CD14-positive monocyte (primary cell): ENCODE measurements at regions not wholly inside any gene's neighbourhood (a gene's known extent, or its start where the extent isn't known, plus 50 kb on each side); places are given as distances from the start of the nearest gene placed in this dataset.

ENCODE experiments used
- DNase-seq, 3 donors: peaks; one replicate each; pipeline ENCODE4 v3.0.0-alpha.2; 2011 to 2022
- H2AFZ ChIP-seq: 2 replicates; pipeline ENCODE4 v1.6.0; 2012; ENCODE audit warnings: mild to moderate bottlenecking, low read depth, low read length, inconsistent platforms; ENCODE audit not compliant: insufficient read depth, poor library complexity, severe bottlenecking
- H3K27ac ChIP-seq, 2 donors: 1 replicate in 1 of 2; 2 replicates in 1 of 2; pipeline ENCODE4 v1.5.1; 2012 to 2013; ENCODE audit warnings: low read length in 2 of 2, control low read depth in 1 of 2, inconsistent platforms in 1 of 2, low read depth in 1 of 2, mild to moderate bottlenecking in 1 of 2
- H3K27me3 ChIP-seq, 2 donors: one replicate each; pipeline versions ENCODE4 v1.6.0 to v1.6.1; 2011 to 2013; ENCODE audit warnings: low read length in 2 of 2; ENCODE audit not compliant: control insufficient read depth in 2 of 2, insufficient read depth in 2 of 2
- H3K36me3 ChIP-seq, 2 donors: replicated peaks in 1 of 2; 1 replicate in 1 of 2; 2 replicates in 1 of 2; pipeline versions ENCODE4 v1.5.1 to v1.6.1; 2012 to 2013; ENCODE audit warnings: low read length in 2 of 2, control low read depth in 1 of 2, inconsistent platforms in 1 of 2, mild to moderate bottlenecking in 1 of 2; ENCODE audit not compliant: insufficient read depth in 2 of 2, control insufficient read depth in 1 of 2
- H3K4me1 ChIP-seq, 2 donors: 1 replicate in 1 of 2; 2 replicates in 1 of 2; pipeline versions ENCODE4 v1.5.1 to v1.6.1; 2012 to 2013; ENCODE audit warnings: low read length in 2 of 2, control low read depth in 1 of 2, inconsistent platforms in 1 of 2, mild to moderate bottlenecking in 1 of 2, moderate library complexity in 1 of 2; ENCODE audit not compliant: insufficient read depth in 2 of 2, control insufficient read depth in 1 of 2
- H3K4me2 ChIP-seq: replicated peaks from 2 replicates; pipeline ENCODE3; 2012; ENCODE audit warnings: low read length, moderate library complexity, mild to moderate bottlenecking; ENCODE audit not compliant: poor library complexity, severe bottlenecking; ENCODE audit errors: extremely low read depth
- H3K4me3 ChIP-seq, 3 experiments: fragments of 200-600 bp in 1 of 3; sonication (generic) in 1 of 3; replicated peaks in 1 of 3; 1 replicate in 2 of 3; 2 replicates in 1 of 3; pipeline ENCODE4 v1.5.1; 2011 to 2013; ENCODE audit warnings: low read length in 3 of 3, mild to moderate bottlenecking in 3 of 3, control low read depth in 2 of 3, low read depth in 2 of 3, inconsistent platforms in 1 of 3, moderate library complexity in 1 of 3
- H3K79me2 ChIP-seq: 2 replicates; pipeline ENCODE4 v1.6.0; 2012; ENCODE audit warnings: mild to moderate bottlenecking, control low read depth, inconsistent platforms, low read length, moderate library complexity; ENCODE audit not compliant: insufficient read depth
- H3K9ac ChIP-seq: 2 replicates; pipeline ENCODE4 v1.6.0; 2017; ENCODE audit warnings: low read length, mild to moderate bottlenecking; ENCODE audit not compliant: insufficient read depth, poor library complexity, severe bottlenecking
- H3K9me3 ChIP-seq, 2 donors: replicated peaks in 1 of 2; 1 replicate in 1 of 2; 2 replicates in 1 of 2; pipeline versions ENCODE4 v1.5.1 to v1.6.1; 2012 to 2013; ENCODE audit warnings: low read length in 2 of 2, control low read depth in 1 of 2; ENCODE audit not compliant: control insufficient read depth in 1 of 2, insufficient read depth in 1 of 2
- H4K20me1 ChIP-seq: 2 replicates; pipeline ENCODE4 v1.6.0; 2012; ENCODE audit warnings: mild to moderate bottlenecking, low read length, control low read depth, moderate library complexity; ENCODE audit not compliant: insufficient read depth
- H3K27ac Mint-ChIP-seq, 7 donors: one replicate each; pipeline ENCODE4 v1.8.0; 2020; ENCODE audit warnings: mild to moderate bottlenecking in 7 of 7, mixed read lengths in 7 of 7, moderate library complexity in 6 of 7, inconsistent platforms in 2 of 7
- H3K27me3 Mint-ChIP-seq, 3 donors: one replicate each; pipeline ENCODE4 v1.8.0; 2021 to 2022; ENCODE audit warnings: low read depth in 3 of 3, mild to moderate bottlenecking in 3 of 3, mixed read lengths in 3 of 3, moderate library complexity in 3 of 3, inconsistent platforms in 1 of 3
- H3K36me3 Mint-ChIP-seq, 2 donors: one replicate each; pipeline ENCODE4 v1.8.0; 2020; ENCODE audit warnings: mixed read lengths in 2 of 2, inconsistent platforms in 1 of 2, mild to moderate bottlenecking in 1 of 2
- H3K4me1 Mint-ChIP-seq: one replicate; pipeline ENCODE4 v1.8.0; 2020; ENCODE audit warnings: mild to moderate bottlenecking, mixed read lengths
- H3K4me3 Mint-ChIP-seq, 2 donors: one replicate each; pipeline ENCODE4 v1.8.0; 2020; ENCODE audit warnings: mild to moderate bottlenecking in 2 of 2, mixed read lengths in 2 of 2, moderate library complexity in 1 of 2
- H3K9me3 Mint-ChIP-seq, 7 donors: one replicate each; pipeline ENCODE4 v1.8.0; 2020 to 2022; ENCODE audit warnings: mixed read lengths in 7 of 7, mild to moderate bottlenecking in 6 of 7, moderate library complexity in 6 of 7, inconsistent platforms in 2 of 7
- WGBS: methylation state at CpG from one replicate; pipeline ENCODE4 v1.1.5; 2013; ENCODE audit warnings: missing lambda C conversion rate; ENCODE audit not compliant: insufficient coverage; 5-methylcytosine and 5-hydroxymethylcytosine counted together
- intact Hi-C, 2 donors: fragments of 100-400 bp; cut with micrococcal nuclease; formaldehyde crosslinking; loops; one replicate each; pipeline versions ENCODE4 v1.15.0 to v1.15.1; 2023
- TF ChIP-seq, protein P1 (sequence below): fragments of 200-600 bp; IDR thresholded peaks from one replicate; pipeline ENCODE4 v1.8.0; 2022; ENCODE audit warnings: antibody characterized with exemption, mild to moderate bottlenecking

DNA sequence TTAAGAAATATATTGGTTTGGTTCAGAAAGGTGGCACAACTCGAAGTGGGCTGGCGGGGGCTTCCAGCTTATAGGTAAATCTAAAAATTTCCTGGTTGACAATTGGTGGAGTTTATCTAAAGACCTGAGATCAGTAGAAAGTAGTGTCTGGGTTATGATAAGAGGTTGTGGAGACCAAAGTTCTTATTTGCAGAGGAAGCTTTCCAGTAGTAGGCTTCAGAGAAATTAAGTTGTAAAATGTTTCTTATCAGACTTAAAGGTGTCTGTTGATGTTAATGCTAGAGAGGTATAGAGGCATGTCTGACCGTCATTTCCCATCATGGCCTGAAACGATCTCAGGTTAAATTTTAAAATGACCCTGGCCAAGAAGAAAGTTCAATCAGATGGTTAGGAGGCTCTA is 565.2 kb upstream of the DPPA4 start:
- Histone ChIP-seq H3K36me3 (no peaks in the 10 kb centered on the region), H4K20me1 (no peaks in the 10 kb centered on the region), H3K27me3 (no peaks in the 10 kb centered on the region), H3K79me2 (no peaks in the 10 kb centered on the region), H3K4me2 (no peak overlapping the region), H2AFZ (no peak overlapping the region), H3K9ac (no peak overlapping the region), H3K4me1 (no peaks in the 10 kb centered on the region), H3K27ac (no peak overlapping the region), H3K9me3 (peaks cover 0 to 8% of the 10 kb centered on the region in 2 donors), H3K4me3 (no peak overlapping the region)
- Mint-ChIP-seq H3K4me3 (no peak overlapping the region), H3K27me3 (no peaks in the 10 kb centered on the region), H3K4me1 (no peaks in the 10 kb centered on the region), H3K27ac (no peak overlapping the region), H3K9me3 (peaks cover 2 to 12% (median 6%) of the 10 kb centered on the region in 7 donors), H3K36me3 (no peaks in the 10 kb centered on the region)
- intact Hi-C loops, result no loop called here
- 87% methylated on average over 3 of the region's 4 CpGs for WGBS
- TF ChIP-seq, protein P1, sequence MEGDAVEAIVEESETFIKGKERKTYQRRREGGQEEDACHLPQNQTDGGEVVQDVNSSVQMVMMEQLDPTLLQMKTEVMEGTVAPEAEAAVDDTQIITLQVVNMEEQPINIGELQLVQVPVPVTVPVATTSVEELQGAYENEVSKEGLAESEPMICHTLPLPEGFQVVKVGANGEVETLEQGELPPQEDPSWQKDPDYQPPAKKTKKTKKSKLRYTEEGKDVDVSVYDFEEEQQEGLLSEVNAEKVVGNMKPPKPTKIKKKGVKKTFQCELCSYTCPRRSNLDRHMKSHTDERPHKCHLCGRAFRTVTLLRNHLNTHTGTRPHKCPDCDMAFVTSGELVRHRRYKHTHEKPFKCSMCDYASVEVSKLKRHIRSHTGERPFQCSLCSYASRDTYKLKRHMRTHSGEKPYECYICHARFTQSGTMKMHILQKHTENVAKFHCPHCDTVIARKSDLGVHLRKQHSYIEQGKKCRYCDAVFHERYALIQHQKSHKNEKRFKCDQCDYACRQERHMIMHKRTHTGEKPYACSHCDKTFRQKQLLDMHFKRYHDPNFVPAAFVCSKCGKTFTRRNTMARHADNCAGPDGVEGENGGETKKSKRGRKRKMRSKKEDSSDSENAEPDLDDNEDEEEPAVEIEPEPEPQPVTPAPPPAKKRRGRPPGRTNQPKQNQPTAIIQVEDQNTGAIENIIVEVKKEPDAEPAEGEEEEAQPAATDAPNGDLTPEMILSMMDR, result no peak
- DNase-seq, result no peak

DNA sequence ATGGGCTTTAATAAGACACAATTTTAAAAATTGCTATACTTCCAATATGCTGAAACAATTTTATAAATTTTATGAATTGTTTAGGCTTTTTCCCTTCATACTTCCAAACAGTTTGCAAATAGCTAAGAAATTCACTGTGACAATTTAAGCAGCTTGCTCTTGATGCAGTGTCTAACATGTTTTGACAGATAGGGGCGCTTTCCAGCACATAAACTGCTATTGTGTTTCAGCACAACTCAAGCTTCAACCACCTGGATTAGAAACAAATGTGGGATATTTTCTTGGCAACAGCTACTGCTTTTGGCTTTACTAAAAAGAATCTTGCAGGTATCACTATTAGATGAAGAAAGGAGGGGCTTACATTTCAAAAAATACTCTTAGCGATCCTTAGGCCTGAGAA is 565.8 kb upstream of the DPPA4 start:
- no peak overlapping the region for H2AFZ ChIP-seq
- no peak overlapping the region for H3K27ac Mint-ChIP-seq
- no peaks in the 10 kb centered on the region for H3K36me3 Mint-ChIP-seq
- H3K4me2 ChIP-seq, result no peak overlapping the region
- no peaks in the 10 kb centered on the region for H3K79me2 ChIP-seq
- H3K36me3 ChIP-seq, result no peaks in the 10 kb centered on the region
- no peaks in the 10 kb centered on the region for H3K27me3 Mint-ChIP-seq
- intact Hi-C loops, result no loop called here
- no CpG with 5 or more reads among the region's 2 CpGs for whole genome bisulfite sequencing
- H3K9me3 ChIP-seq, result peaks cover 0 to 8% of the 10 kb centered on the region in 2 donors
- no peak overlapping the region for H3K9ac ChIP-seq
- no peaks in the 10 kb centered on the region for H3K27me3 ChIP-seq
- no peaks in the 10 kb centered on the region for H3K4me1 ChIP-seq
- peaks cover 2 to 11% (median 6%) of the 10 kb centered on the region in 7 donors for H3K9me3 Mint-ChIP-seq
- no peak overlapping the region for H3K4me3 Mint-ChIP-seq
- H3K27ac ChIP-seq, result no peak overlapping the region
- TF ChIP-seq, protein P1, result no peak
- H3K4me3 ChIP-seq, result no peak overlapping the region
- H4K20me1 ChIP-seq, result no peaks in the 10 kb centered on the region
- no peaks in the 10 kb centered on the region for H3K4me1 Mint-ChIP-seq
- no peak for DNase-seq
